ENCODE measurements at regions not wholly inside any gene's neighbourhood (a gene's known extent, or its start where the extent isn't known, plus 50 kb on each side); places are given as distances from the start of the nearest gene placed in this dataset.

GRCh38 chr5:175054243-175054642 is 329.9 kb downstream of the MSX2 start:
- in situ Hi-C loops (cut with HindIII; ENCODE audit: low sequenced_read_pairs): no loop called here

- in situ Hi-C loops (cut with HindIII; ENCODE audit: low sequenced_read_pairs): no loop called here
These were observed 328.0 kb downstream of the MSX2 start for GRCh38 chr5:175052351-175052750.

GRCh38 chr5:175047048-175047447 is 322.7 kb downstream of the MSX2 start:
- in situ Hi-C loops (cut with HindIII; ENCODE audit: low sequenced_read_pairs): no loop called here

- in situ Hi-C loops (cut with HindIII; ENCODE audit: low sequenced_read_pairs): no loop called here
These were observed 321.4 kb downstream of the MSX2 start for GRCh38 chr5:175045820-175046219.

DNA sequence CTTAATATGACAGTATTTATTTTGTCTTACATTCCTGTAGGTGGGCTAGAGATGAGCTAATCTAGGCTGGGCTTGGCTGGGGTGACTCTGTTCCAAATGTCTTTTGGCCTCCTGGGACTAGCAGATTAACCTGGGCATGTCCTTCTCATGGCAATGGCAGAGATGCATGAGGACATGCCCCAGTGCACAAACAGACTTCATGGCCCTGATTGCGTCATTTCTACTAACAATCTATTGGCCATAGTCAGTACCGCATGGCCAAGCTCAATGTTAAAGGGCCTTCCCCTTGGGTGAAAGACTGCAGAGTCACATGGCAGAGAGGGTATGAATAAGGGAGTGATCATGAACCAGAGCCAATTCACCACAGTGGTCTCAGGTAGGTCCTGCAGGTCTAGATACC is 313.4 kb downstream of the MSX2 start:
- in situ Hi-C loops (cut with HindIII; ENCODE audit: low sequenced_read_pairs): no loop called here

GRCh38 chr5:175035882-175036533 is 311.6 kb downstream of the MSX2 start:
- in situ Hi-C loops (cut with HindIII; ENCODE audit: low sequenced_read_pairs): no loop called here

DNA sequence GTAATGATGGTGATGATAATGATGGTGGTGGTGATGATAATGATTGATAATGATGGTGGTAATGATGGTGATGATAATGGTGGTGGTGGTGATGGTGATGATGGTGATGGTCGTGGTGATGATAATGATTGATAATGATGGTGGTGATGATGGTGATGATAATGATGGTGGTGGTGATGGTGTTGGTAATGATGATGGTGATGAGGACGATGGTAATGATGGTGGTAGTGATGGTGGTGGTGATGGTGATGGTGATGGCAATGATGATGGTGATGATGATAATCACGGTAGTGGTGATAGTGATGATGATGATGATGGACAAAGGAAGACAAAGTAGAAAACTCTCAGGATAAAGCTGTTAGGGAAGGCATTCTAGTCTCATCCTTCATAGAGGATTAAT is 310.5 kb downstream of the MSX2 start:
- in situ Hi-C loops (cut with HindIII; ENCODE audit: low sequenced_read_pairs): no loop called here

DNA sequence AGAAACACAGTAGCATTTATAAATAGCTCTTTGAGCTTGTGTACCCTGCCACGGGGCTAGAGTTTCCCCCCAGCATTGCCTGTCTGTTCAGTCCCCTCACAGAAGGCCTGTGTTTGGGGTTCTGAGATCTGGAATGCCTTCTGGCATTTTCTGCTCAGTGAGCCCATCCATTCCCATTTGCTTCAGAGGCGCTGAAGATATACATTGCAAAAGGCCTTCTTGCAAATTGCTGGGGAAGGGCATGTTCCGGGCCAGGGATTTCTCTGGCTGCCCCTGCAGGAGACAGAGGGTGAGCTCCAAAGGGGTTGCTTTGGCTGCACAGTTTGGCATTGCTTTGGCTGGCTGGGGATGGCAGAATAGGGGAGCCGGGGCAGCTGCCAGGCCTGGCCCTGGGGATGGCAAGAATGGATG is 308.4 kb downstream of the MSX2 start:
- in situ Hi-C loops (cut with HindIII; ENCODE audit: low sequenced_read_pairs): no loop called here

- in situ Hi-C loops (cut with HindIII; ENCODE audit: low sequenced_read_pairs): no loop called here
These were observed 307.6 kb downstream of the MSX2 start for GRCh38 chr5:175032013-175032412.

DNA sequence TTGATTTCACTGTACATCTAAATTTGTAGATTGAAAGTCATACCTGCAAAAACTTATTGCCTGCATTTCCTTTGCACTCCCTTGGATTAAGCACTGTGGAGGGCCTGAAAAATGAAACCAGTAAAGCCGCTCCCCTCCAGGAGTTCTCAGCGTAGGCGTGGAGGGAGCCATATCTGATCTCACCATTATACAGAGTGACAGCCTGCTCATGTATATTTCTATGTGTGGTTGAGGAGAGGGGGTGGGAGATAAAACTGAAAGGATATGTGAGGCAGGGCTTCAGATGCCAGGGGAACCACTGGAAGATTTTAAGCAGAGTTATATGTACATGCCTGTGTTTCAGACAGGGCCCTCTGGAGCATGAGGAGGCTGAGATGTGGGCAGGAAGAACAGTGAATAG is 303.0 kb downstream of the MSX2 start:
- in situ Hi-C loops (cut with HindIII; ENCODE audit: low sequenced_read_pairs): no loop called here

- in situ Hi-C loops (cut with HindIII; ENCODE audit: low sequenced_read_pairs): no loop called here
These were observed 300.7 kb downstream of the MSX2 start for GRCh38 chr5:175025077-175025476.

DNA sequence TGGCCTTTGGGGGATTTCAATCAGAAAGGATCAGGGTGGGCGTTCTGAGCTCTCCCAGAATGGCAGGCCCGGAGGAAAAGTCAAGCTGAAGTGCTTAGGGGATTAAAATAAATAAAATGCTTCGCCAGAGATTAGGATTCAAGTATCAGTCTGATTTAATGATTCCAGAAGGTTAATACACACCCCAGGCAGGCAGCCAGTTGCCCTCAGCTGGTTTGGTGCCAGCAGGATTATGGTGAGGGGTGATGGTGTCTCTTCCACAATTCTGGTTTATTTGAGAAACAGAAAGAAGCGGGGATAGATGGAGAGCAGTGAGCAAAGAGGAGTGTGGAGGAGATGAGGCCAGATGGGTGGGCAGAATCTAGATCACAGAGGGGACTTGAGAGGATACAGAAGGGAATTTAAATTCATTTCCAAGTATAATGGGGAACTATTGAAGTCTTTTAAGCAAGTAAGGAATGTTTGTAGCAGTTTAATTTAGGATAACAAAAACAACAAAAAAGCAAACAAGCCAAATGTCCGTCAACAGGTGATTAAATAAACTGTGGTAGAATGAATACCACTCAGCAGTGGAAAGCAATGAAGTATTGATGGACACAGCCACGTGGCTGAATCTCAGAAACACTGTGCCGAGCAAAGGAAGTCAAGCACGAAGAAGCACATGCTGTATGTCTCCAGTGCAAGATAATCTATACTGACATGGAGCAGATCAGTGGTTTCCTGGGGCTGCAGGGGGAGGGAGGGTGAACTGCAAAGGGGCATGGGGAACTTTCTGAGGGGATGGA is 297.7 kb downstream of the MSX2 start:
- in situ Hi-C loops (cut with HindIII; ENCODE audit: low sequenced_read_pairs): no loop called here

- in situ Hi-C loops (cut with HindIII; ENCODE audit: low sequenced_read_pairs): no loop called here
These were observed 296.9 kb downstream of the MSX2 start for GRCh38 chr5:175021321-175021720.

DNA sequence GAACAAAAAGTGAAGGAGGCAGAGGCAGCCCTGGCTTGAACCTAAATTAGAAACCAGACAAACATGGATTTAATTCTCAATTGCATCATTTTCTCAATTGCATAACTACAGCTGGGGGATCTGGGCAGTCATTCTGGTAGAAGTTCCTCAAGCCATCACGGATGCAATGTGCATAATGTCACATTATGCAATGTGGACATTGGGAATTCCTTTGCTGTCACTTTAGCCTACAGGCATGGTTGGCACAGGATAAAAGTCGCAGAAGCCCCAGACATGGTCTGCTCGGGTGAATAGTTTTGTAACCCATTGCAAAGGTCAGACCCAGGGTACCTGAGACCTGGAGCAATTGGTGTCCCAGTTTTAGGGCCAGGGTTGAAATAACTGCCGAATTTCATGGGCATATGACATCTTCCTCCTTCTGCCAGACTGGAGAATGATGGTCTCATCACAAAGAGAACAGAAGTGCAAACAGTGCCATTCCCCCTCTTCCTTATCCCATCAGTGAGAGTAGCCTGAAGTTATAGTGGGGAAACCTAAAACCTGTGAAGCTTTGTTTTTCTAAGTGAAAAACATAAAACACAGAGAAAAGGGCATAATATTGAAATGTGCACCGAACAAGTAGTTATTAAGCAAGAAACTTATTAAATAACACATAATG is 290.8 kb downstream of the MSX2 start:
- in situ Hi-C loops (cut with HindIII; ENCODE audit: low sequenced_read_pairs): no loop called here

- in situ Hi-C loops (cut with HindIII; ENCODE audit: low sequenced_read_pairs): no loop called here
These were observed 288.9 kb downstream of the MSX2 start for GRCh38 chr5:175013251-175013650.

- in situ Hi-C loops (cut with HindIII; ENCODE audit: low sequenced_read_pairs): no loop called here
These were observed 287.9 kb downstream of the MSX2 start for GRCh38 chr5:175012267-175012666.

DNA sequence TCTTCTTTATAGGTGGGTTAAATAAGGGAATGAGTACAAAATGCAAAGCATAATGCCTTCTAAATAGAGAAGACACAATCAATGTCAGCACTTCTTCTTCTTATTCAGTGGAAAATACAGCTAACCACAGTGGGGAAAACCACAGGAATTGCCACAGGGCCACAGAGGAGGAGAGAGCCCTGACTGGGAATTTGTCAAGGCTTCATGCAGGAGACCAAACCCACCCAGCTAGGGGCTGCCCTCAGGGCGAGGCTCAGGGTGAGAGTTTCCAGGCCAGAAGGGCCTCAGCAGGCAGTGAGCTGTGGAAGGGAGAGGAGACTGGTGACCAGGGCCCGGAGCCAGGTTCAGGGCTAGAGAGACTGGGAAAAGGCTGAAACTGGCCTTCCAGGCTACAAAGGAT is 279.1 kb downstream of the MSX2 start:
- in situ Hi-C loops (cut with HindIII; ENCODE audit: low sequenced_read_pairs): no loop called here

- in situ Hi-C loops (cut with HindIII; ENCODE audit: low sequenced_read_pairs): no loop called here
These were observed 277.7 kb downstream of the MSX2 start for GRCh38 chr5:175001876-175002645.

GRCh38 chr5:175001311-175001710 is 276.9 kb downstream of the MSX2 start:
- in situ Hi-C loops (cut with HindIII; ENCODE audit: low sequenced_read_pairs): no loop called here

DNA sequence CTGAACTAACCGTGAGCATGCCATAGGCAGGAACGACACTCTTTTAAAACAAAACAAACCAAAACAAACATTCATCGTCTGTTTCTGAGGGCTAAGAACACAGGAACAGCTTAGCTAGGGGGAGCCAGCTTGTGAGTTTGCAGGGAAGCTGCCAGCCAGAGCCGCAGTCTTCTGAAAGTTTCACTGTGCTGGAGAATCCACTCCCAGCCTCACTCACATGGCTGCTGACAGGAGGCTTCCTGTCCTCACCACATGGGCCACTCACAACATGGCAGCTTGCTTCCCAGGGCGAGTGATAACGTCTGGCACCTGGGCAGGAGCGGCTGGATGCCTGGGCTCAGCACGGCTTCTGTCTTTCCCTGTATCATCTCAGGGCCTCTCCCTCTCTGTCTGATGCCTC is 275.2 kb downstream of the MSX2 start:
- in situ Hi-C loops (cut with HindIII; ENCODE audit: low sequenced_read_pairs): no loop called here

GRCh38 chr5:174998131-174998730 is 273.8 kb downstream of the MSX2 start:
- in situ Hi-C loops (cut with HindIII; ENCODE audit: low sequenced_read_pairs): no loop called here
